Vagina (tissue), 2 donors: ENCODE measurements at regions not wholly inside any gene's neighbourhood (a gene's known extent, or its start where the extent isn't known, plus 50 kb on each side); places are given as distances from the start of the nearest gene placed in this dataset.

ENCODE experiments used
- CTCF ChIP-seq, 3 experiments: fragments of 450-650 bp in 2 of 3; fragments of 200-600 bp in 1 of 3; sonication (generic) in 1 of 3; IDR thresholded peaks; one replicate each; pipeline ENCODE4 v1.5.1; 2017 to 2019; ENCODE audit warnings: antibody characterized with exemption in 3 of 3, mild to moderate bottlenecking in 2 of 3, moderate library complexity in 2 of 3
- POLR2AphosphoS5 ChIP-seq, 2 donors: sonication (generic); formaldehyde crosslinking; IDR thresholded peaks; one replicate each; pipeline ENCODE4 v1.9.0; 2017; ENCODE audit warnings: antibody characterized with exemption in 2 of 2, mild to moderate bottlenecking in 2 of 2, low read depth in 1 of 2; ENCODE audit not compliant: insufficient read depth in 1 of 2

- TF ChIP-seq CTCF (IDR thresholded peaks at IDR 0.05) = no peak
- TF ChIP-seq POLR2AphosphoS5 (IDR thresholded peaks at IDR 0.05; ENCODE audit: insufficient read depth in 1 of 2, low read depth in 1 of 2) = no peak
Observed at GRCh38 chr20:11051136-11051535, 377.3 kb upstream of the JAG1 start.
